ENCODE measurements at regions not wholly inside any gene's neighbourhood (a gene's known extent, or its start where the extent isn't known, plus 50 kb on each side); places are given as distances from the start of the nearest gene placed in this dataset.

- TF ChIP-seq CTCF (IDR thresholded peaks at IDR 0.05) (no peak), POLR2A (IDR thresholded peaks at IDR 0.05) (no peak), EP300 (IDR thresholded peaks at IDR 0.05) (no peak)
Observed at GRCh38 chr5:171537070-171537849, 117.8 kb downstream of the FGF18 start.

Measured in ovary (tissue), 3 donors.